ENCODE measurements at regions not wholly inside any gene's neighbourhood (a gene's known extent, or its start where the extent isn't known, plus 50 kb on each side); places are given as distances from the start of the nearest gene placed in this dataset.

- no peak for FAIRE-seq
- H4K20me1 ChIP-seq (replicated peaks; ENCODE audit: control insufficient read depth, extremely low read depth, insufficient read depth, low read length), result no peaks in the 10 kb centered on the region
- no peak overlapping the region for H3K4me2 ChIP-seq (ENCODE audit: insufficient read depth, low read length)
- no peak for DNase-seq (ENCODE audit: low read depth, low spot score)
- no peak overlapping the region for H2AFZ ChIP-seq (ENCODE audit: low read depth, low read length)
- POLR2A ChIA-PET, result no interaction called here
- no TSS peak for BruUV-seq (replicated peaks)
- H3K9me1 ChIP-seq (replicated peaks; ENCODE audit: control insufficient read depth, extremely low read depth, insufficient read depth, low read length), result no peaks in the 10 kb centered on the region
- no peaks in the 10 kb centered on the region for H3K36me3 ChIP-seq (ENCODE audit: control insufficient read depth in 2 of 2, extremely low read depth in 1 of 2, insufficient read depth in 2 of 2, low read length in 2 of 2)
- intact Hi-C loops (cut with micrococcal nuclease), result no loop called here
- H3K4me1 ChIP-seq (ENCODE audit: control insufficient read depth, extremely low read depth, insufficient read depth, low read length), result no peaks in the 10 kb centered on the region
- H3K27ac ChIP-seq (ENCODE audit: insufficient read depth, low read depth, low read length), result no peak overlapping the region
- no peak overlapping the region for H3K4me3 ChIP-seq (replicated peaks in 1 of 3; ENCODE audit: insufficient read depth in 1 of 3, low read depth in 1 of 3, low read length in 3 of 3)
- H3K9ac ChIP-seq (replicated peaks; ENCODE audit: extremely low read depth, insufficient read depth, low read length), result no peak overlapping the region
- no peaks in the 10 kb centered on the region for H3K9me3 ChIP-seq (replicated peaks; ENCODE audit: control insufficient read depth, insufficient read depth, low read length)
- CTCF ChIA-PET, result no interaction called here
- no peaks in the 10 kb centered on the region for H3K27me3 ChIP-seq (ENCODE audit: control insufficient read depth in 2 of 2, insufficient read depth in 2 of 2, low read length in 2 of 2)
- H3K79me2 ChIP-seq (ENCODE audit: control insufficient read depth, insufficient read depth, low read length), result no peaks in the 10 kb centered on the region
- dilution Hi-C loops (cut with MboI; ENCODE audit: extremely low pct_ligation_motif_present, low sequenced_read_pairs), result no loop called here
- no peak for TF ChIP-seq EZH2 (IDR thresholded peaks at IDR 0.05; ENCODE audit: borderline replicate concordance, low read depth, low read length, severe bottlenecking)
- no peak for TF ChIP-seq POLR2AphosphoS5 (IDR thresholded peaks at IDR 0.05; ENCODE audit: insufficient read depth, low read depth, low read length)
- TF ChIP-seq POLR2A (IDR thresholded peaks at IDR 0.05; ENCODE audit: low read depth, low read length), result no peak
- TF ChIP-seq MAX (IDR thresholded peaks at IDR 0.05; ENCODE audit: insufficient read depth, insufficient read length), result no peak
- no peak for TF ChIP-seq JUN (IDR thresholded peaks at IDR 0.05; ENCODE audit: borderline replicate concordance, insufficient read depth, insufficient read length, low read depth)
Observed at GRCh38 chr6:102215425-102215824, 821.9 kb downstream of the GRIK2 start.

GRCh38 chr6:102216232-102216631 lies 822.7 kb downstream of the GRIK2 start:
- no peaks in the 10 kb centered on the region for H3K9me3 ChIP-seq (replicated peaks; ENCODE audit: control insufficient read depth, insufficient read depth, low read length)

More at GRCh38 chr6:102216232-102216631, 822.7 kb downstream of the GRIK2 start:
- Histone ChIP-seq H3K9ac (replicated peaks; ENCODE audit: extremely low read depth, insufficient read depth, low read length) (no peak overlapping the region), H4K20me1 (replicated peaks; ENCODE audit: control insufficient read depth, extremely low read depth, insufficient read depth, low read length) (no peaks in the 10 kb centered on the region), H3K36me3 (ENCODE audit: control insufficient read depth in 2 of 2, extremely low read depth in 1 of 2, insufficient read depth in 2 of 2, low read length in 2 of 2) (no peaks in the 10 kb centered on the region), H3K27me3 (ENCODE audit: control insufficient read depth in 2 of 2, insufficient read depth in 2 of 2, low read length in 2 of 2) (no peaks in the 10 kb centered on the region), H2AFZ (ENCODE audit: low read depth, low read length) (no peak overlapping the region), H3K27ac (ENCODE audit: insufficient read depth, low read depth, low read length) (no peak overlapping the region), H3K4me3 (replicated peaks in 1 of 3; ENCODE audit: insufficient read depth in 1 of 3, low read depth in 1 of 3, low read length in 3 of 3) (no peak overlapping the region), H3K79me2 (ENCODE audit: control insufficient read depth, insufficient read depth, low read length) (no peaks in the 10 kb centered on the region), H3K9me1 (replicated peaks; ENCODE audit: control insufficient read depth, extremely low read depth, insufficient read depth, low read length) (no peaks in the 10 kb centered on the region), H3K4me1 (ENCODE audit: control insufficient read depth, extremely low read depth, insufficient read depth, low read length) (no peaks in the 10 kb centered on the region), H3K4me2 (ENCODE audit: insufficient read depth, low read length) (no peak overlapping the region)
- ChIA-PET CTCF (no interaction called here), POLR2A (no interaction called here)
- FAIRE-seq, result no peak
- BruUV-seq (replicated peaks), result no TSS peak
- intact Hi-C loops (cut with micrococcal nuclease), result no loop called here
- no peak for TF ChIP-seq GATA2 (IDR thresholded peaks at IDR 0.05; ENCODE audit: insufficient read depth, insufficient read length, low read depth, low read length)
- TF ChIP-seq CTCF (IDR thresholded peaks at IDR 0.05; ENCODE audit: extremely low read depth in 1 of 2, insufficient read depth in 1 of 2, low read depth in 1 of 2, low read length in 2 of 2), result no peak
- no peak for TF ChIP-seq JUN (IDR thresholded peaks at IDR 0.05; ENCODE audit: borderline replicate concordance, insufficient read depth, insufficient read length, low read depth)
- no peak for TF ChIP-seq EZH2 (IDR thresholded peaks at IDR 0.05; ENCODE audit: borderline replicate concordance, low read depth, low read length, severe bottlenecking)
- no peak for TF ChIP-seq POLR2AphosphoS5 (IDR thresholded peaks at IDR 0.05; ENCODE audit: insufficient read depth, low read depth, low read length)
- no peak for TF ChIP-seq FOS (IDR thresholded peaks at IDR 0.05; ENCODE audit: borderline replicate concordance, insufficient read depth, low read length)
- TF ChIP-seq POLR2A (IDR thresholded peaks at IDR 0.05; ENCODE audit: low read depth, low read length), result no peak
- no peak for TF ChIP-seq MAX (IDR thresholded peaks at IDR 0.05; ENCODE audit: insufficient read depth, insufficient read length)
- TF ChIP-seq MYC (IDR thresholded peaks at IDR 0.05; ENCODE audit: low read depth, low read length), result no peak
- dilution Hi-C loops (cut with MboI; ENCODE audit: extremely low pct_ligation_motif_present, low sequenced_read_pairs), result no loop called here
- DNase-seq (ENCODE audit: low read depth, low spot score), result no peak
